AG10803 (cell line): ENCODE measurements at regions not wholly inside any gene's neighbourhood (a gene's known extent, or its start where the extent isn't known, plus 50 kb on each side); places are given as distances from the start of the nearest gene placed in this dataset.

Source experiments
- DNase-seq: peaks from one replicate; pipeline ENCODE4 v3.0.0; 2010; ENCODE audit warnings: low read depth
- H3K4me3 ChIP-seq: 2 replicates; pipeline ENCODE4 v1.5.1; 2011; ENCODE audit warnings: mild to moderate bottlenecking, low read length, control low read depth
- CTCF ChIP-seq: conservative IDR thresholded peaks from 2 replicates; pipeline ENCODE4 v1.5.1; 2011; ENCODE audit warnings: mild to moderate bottlenecking, low read length, control low read depth, inconsistent platforms

- DNase-seq: no peak
- TF ChIP-seq CTCF: no peak
- no peak overlapping the region for H3K4me3 ChIP-seq
These were observed 200.6 kb upstream of the COBL start for GRCh38 chr7:51517187-51517586.

DNA sequence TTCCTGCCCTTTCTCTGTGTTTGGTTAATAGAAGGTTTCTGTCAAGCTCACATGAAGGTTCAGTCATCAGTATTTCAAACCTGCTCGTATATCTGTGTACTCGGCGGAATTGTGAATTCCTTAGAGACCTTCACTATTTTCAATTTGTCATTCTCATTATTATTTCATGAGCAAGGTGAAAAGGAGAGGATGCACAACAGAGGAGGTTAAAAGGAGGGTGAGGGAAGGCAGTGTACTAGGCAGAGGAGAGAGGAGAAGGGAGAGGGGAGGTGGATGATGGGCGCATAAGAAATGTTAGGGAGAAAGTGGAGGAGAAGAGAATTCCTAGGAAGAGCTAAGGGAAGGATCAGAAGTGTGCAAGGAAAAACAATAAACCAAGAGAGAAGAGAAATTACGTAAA is 185.0 kb upstream of the COBL start:
- DNase-seq: no peak
- no peak overlapping the region for H3K4me3 ChIP-seq
- TF ChIP-seq CTCF: no peak

- DNase-seq: no peak
- no peak for TF ChIP-seq CTCF
- H3K4me3 ChIP-seq: no peak overlapping the region
These were observed 166.4 kb upstream of the COBL start for GRCh38 chr7:51482976-51483375.

GRCh38 chr7:51481421-51481820 is 164.8 kb upstream of the COBL start:
- DNase-seq: no peak
- no peak overlapping the region for H3K4me3 ChIP-seq
- no peak for TF ChIP-seq CTCF

DNA sequence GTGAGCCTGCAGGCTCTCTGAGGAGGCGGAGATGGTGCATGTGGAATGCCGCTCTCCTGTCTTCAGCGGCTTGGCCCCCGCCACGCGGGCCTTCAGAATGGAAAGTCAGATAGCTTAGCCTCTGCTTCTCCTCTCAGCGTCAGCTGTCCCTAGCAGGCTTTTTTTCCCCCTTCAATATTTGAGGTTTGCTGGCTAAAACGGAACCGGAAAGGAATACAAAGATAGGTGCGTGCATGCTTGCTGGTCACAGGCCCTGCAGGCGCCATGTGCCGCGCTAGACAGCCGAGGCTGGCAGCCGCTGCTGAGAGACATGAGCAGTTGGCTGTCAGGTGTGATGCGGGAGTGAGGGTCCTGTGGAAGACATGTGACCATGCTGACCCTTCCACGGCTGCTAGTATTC is 161.2 kb upstream of the COBL start:
- TF ChIP-seq CTCF: no peak
- H3K4me3 ChIP-seq: no peak overlapping the region
- DNase-seq: no peak

DNA sequence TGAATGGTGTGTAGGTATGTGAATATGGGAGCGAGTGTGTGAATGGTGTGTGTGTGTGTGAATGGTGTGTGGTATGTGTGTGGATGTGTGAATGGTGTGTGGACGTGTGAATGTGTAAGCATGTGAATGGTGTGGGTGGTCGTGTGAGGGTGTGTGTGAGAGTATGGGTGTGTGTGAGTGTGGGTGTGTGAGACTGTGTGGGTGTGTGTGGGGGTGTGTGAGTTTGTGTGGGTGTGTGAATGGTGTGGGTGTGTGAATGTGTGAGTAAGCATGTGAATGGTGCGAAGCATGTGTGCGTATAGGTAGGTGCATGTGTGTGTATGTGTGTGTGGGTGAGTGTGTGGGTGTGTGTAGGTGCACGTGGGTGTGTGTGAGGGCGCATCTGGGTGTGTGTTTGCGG is 160.7 kb upstream of the COBL start:
- DNase-seq: no peak
- no peak overlapping the region for H3K4me3 ChIP-seq
- TF ChIP-seq CTCF: no peak

DNA sequence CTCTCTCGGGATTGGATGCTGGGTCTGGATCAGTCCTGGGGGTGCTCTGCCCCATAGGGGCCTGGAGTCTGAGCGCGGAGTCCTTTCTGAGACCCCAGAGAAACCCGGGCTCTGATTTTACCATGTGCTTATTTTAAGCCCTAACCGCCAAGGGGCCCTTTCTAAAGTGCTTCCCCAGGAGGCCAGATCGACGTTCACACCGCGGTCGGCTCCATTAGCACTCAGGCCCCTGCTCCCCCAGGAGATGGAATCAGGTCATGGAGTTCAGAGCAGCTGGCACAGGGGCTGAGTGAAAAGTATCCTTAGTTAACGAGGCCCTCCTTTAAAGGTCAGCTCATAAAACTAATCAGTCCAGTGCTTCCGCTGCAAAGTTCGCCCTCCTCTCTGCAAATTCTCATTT is 159.4 kb upstream of the COBL start:
- no peak for DNase-seq
- no peak for TF ChIP-seq CTCF
- no peak overlapping the region for H3K4me3 ChIP-seq
